Stimulated activated naive CD8-positive, alpha-beta T cell treated with anti-CD3 and anti-CD28 coated beads, Interleukin-15, Interleukin-2, amounts not matched to agents 100 U/mL and 50 U/mL, for 24 hours (primary cell): ENCODE measurements at regions not wholly inside any gene's neighbourhood (a gene's known extent, or its start where the extent isn't known, plus 50 kb on each side); places are given as distances from the start of the nearest gene placed in this dataset.

Experiments used
- ATAC-seq: fragments of 150-1000 bp; cut with Tn5 transposase; one replicate; pipeline ENCODE4 v1.10.0; 2021
- DNase-seq: peaks from one replicate; pipeline ENCODE4 v3.0.0; 2021

DNA sequence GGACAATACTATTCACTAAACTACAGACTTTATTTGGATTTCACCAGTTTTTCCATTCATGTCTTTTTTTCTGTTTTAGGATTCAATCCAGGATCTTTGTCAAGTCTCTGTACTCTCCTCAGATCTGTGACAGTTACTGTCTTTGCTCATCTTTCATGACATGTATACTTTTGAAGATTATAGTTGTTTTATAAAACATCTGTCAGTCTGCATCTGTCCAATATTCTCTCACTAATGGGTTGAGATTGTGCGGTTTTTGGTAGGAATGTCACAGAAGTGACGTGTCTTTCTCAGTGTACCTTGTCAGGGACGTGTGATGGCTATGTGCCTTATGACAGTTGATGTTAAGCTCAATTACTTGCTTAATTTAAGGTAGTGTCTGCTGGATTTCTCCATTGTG, 124.9 kb upstream of the TPK1 start:
- ATAC-seq: no peak
- no peak for DNase-seq

GRCh38 chr7:144957998-144958397, 122.1 kb upstream of the TPK1 start:
- ATAC-seq: no peak
- DNase-seq: no peak

GRCh38 chr7:144955422-144955821, 119.6 kb upstream of the TPK1 start:
- ATAC-seq (no peak), DNase-seq (no peak)

- DNase-seq: no peak
These were observed 105.3 kb upstream of the TPK1 start for GRCh38 chr7:144941127-144941526.

GRCh38 chr7:144937199-144937598, 101.3 kb upstream of the TPK1 start:
- ATAC-seq: no peak

More at GRCh38 chr7:144941127-144941526, 105.3 kb upstream of the TPK1 start:
- no peak for ATAC-seq

DNA sequence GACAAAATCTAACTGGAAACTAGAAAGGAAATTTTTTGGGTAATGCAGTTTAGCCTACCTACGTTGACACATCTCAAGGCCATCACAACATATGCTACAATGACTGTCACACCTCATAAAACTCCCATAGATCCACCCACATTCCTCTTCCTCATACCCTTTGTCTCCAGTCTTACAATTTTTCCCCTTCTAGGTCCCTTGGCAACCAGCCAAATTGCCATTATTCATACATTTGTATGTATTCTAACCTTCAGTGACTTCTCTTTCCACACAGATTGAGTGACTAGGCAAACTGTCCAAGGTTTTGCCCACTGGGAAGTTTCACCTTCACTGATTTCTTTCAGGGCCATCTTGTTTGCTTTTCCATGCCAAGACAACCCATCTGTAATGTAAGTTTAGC, 100.5 kb upstream of the TPK1 start:
- DNase-seq (no peak), ATAC-seq (no peak)

More at GRCh38 chr7:144937199-144937598, 101.3 kb upstream of the TPK1 start:
- no peak for DNase-seq

- no peak for ATAC-seq
These were observed 74.6 kb upstream of the TPK1 start for GRCh38 chr7:144910411-144910810.

DNA sequence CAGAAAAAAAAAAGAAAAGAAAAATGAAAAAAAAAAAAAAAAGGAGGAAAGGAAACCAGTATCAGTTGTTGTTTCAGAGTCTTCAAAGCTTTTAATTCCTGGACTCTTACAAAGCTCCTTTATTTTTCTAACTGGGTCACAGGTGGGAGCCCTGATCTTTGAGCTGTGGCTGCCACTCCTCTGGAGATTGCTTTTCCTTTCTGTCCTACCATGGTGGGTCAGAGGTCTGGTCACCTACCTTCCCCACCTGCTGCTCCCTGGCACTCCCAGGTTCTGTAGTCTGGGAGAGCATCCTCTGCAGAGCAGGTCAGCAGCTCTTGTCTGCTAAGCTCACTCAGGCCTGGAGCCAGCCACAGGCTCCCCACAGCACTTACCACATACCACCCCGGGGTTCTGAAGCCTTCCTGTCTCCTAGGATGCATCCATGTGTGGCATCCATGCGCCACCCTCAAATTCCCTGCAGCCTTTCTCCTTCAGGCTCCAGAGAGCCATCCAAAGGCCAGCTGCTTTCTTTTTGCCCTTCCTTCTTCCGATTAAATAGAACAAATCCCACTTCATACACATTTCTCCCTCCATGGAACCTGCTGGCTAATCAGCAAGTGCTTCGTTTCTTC, 73.2 kb upstream of the TPK1 start:
- DNase-seq (no peak), ATAC-seq (no peak)

More at GRCh38 chr7:144910411-144910810, 74.6 kb upstream of the TPK1 start:
- DNase-seq: no peak

DNA sequence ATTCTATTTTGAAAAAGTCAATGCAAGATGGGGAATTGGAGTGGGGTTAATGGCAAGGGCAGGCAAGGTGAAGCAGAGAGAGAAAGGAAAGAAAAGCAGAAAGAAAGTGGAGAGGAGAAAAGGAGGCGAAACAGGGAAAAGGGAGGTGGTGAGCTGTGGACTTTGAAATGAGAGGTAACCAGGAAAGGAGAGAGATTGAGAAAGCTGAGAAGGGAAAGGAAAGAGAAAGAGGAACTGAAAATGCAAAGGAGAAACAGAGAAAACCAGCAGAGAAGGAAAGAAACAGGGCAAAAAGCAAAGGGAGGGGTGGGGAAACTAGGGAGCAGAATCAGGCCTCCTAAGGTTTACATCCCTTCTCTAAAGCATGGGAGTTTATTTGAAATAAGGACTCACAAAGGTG, 72.5 kb upstream of the TPK1 start:
- DNase-seq (no peak), ATAC-seq (no peak)

DNA sequence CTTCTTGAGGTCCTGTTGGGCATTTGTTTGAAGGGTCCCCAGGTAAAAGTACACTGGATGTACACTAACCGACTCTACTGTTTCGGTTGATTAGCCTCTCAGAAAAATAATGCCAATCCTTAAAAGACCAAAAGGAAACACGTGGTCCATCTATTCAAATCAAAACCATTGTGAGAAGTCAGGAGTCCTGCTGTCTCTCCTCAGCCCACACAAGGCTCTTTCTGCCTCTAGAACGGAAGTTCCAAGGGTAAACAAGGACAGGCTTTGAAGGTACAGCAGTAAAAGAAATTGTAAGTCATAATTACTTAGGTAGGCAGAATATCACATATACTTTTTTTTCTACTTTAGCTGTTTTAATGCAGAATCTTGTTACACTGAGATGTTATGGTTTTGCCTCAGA, 71.7 kb upstream of the TPK1 start:
- no peak for DNase-seq
- no peak for ATAC-seq

DNA sequence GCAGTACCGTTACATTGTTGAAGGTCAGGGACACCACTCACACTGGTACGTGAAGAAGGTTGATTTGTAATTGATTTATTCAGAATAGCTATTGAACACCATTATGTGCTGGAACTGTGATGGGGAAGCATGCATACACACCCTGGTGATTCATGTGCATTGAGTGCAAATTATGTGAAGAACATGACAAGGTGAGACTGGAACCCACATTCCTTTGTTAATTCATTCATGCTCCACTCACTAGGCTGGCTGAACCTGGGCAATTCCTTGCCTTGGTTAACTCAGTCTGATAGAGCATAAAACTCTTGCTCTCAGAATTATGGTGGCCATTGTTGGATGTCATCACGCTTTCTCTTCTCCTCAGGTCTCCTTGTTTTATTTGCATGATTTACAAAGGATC, 67.3 kb upstream of the TPK1 start:
- DNase-seq (no peak), ATAC-seq (no peak)

- ATAC-seq (no peak), DNase-seq (no peak)
These were observed 56.9 kb upstream of the TPK1 start for GRCh38 chr7:144892761-144893160.
